Natural killer cell (primary cell): ENCODE measurements at regions not wholly inside any gene's neighbourhood (a gene's known extent, or its start where the extent isn't known, plus 50 kb on each side); places are given as distances from the start of the nearest gene placed in this dataset.

Experiments used
- ATAC-seq, 3 donors: fragments of 150-1000 bp in 2 of 3; fragments of 200-7000 bp in 1 of 3; cut with Tn5 transposase; 1 replicate in 1 of 3; 2 replicates in 2 of 3; pipeline ENCODE4 v1.10.0; 2021; ENCODE audit warnings: mild to moderate bottlenecking in 2 of 3, moderate library complexity in 2 of 3
- DNase-seq, 2 donors: peaks; one replicate each; pipeline versions ENCODE4 v3.0.0 to v3.0.0-alpha.2; 2013 to 2021; ENCODE audit warnings: mixed read lengths in 1 of 2
- H3K27ac ChIP-seq: one replicate; pipeline ENCODE4 v1.5.1; 2013; ENCODE audit warnings: mild to moderate bottlenecking, low read length
- H3K27me3 ChIP-seq: one replicate; pipeline ENCODE4 v1.6.1; 2013; ENCODE audit warnings: low read length; ENCODE audit not compliant: control insufficient read depth, insufficient read depth
- H3K36me3 ChIP-seq: one replicate; pipeline ENCODE4 v1.6.1; 2013; ENCODE audit warnings: low read length; ENCODE audit not compliant: control insufficient read depth, insufficient read depth
- H3K4me1 ChIP-seq: one replicate; pipeline ENCODE4 v1.6.1; 2013; ENCODE audit warnings: low read length; ENCODE audit not compliant: control insufficient read depth, insufficient read depth
- H3K4me3 ChIP-seq: one replicate; pipeline ENCODE4 v1.5.1; 2013; ENCODE audit warnings: low read length
- H3K9me3 ChIP-seq: one replicate; pipeline ENCODE4 v1.6.1; 2013; ENCODE audit warnings: low read length; ENCODE audit not compliant: control insufficient read depth, insufficient read depth
- H3K27ac Mint-ChIP-seq, 2 donors: one replicate each; pipeline ENCODE4 v1.8.0; 2022; ENCODE audit warnings: mild to moderate bottlenecking in 2 of 2, mixed read lengths in 2 of 2, moderate library complexity in 1 of 2
- H3K27me3 Mint-ChIP-seq, 2 donors: one replicate each; pipeline ENCODE4 v1.8.0; 2022; ENCODE audit warnings: low read depth in 2 of 2, mixed read lengths in 2 of 2
- H3K36me3 Mint-ChIP-seq: one replicate; pipeline ENCODE4 v1.8.0; 2022; ENCODE audit warnings: mixed read lengths
- H3K4me1 Mint-ChIP-seq, 2 donors: one replicate each; pipeline ENCODE4 v1.8.0; 2022; ENCODE audit warnings: mixed read lengths in 2 of 2
- H3K4me3 Mint-ChIP-seq: one replicate; pipeline ENCODE4 v1.8.0; 2022; ENCODE audit warnings: mild to moderate bottlenecking, moderate library complexity, mixed read lengths
- H3K9me3 Mint-ChIP-seq, 2 donors: one replicate each; pipeline ENCODE4 v1.8.0; 2022; ENCODE audit warnings: mixed read lengths in 2 of 2
- intact Hi-C: fragments of 100-400 bp; cut with micrococcal nuclease; formaldehyde crosslinking; loops from one replicate; pipeline ENCODE4 v1.14.2; 2022
- TF ChIP-seq, protein P1 (sequence below): fragments of 200-600 bp; IDR thresholded peaks from one replicate; pipeline ENCODE4 v1.8.0; 2022; ENCODE audit warnings: antibody characterized with exemption

DNA sequence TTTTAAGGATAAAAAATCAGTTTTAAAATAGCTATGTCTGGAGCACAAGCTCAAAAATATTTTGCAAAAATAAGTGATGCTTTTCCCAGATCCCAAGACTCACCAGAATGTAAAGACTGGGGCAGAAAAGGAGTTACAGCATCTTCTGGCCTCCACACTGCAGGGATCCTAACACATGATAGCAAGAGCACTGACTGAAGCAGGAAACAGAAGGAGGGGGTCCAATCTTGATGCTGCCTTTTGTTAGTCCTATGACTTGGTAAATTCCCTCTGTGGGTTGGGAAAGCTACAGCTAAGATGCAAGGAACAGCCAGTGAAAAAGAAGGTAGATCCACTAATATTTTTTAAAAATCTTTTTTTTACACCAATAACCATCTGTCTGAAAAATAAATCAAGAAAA is 54.2 kb upstream of the TNR start:
- Mint-ChIP-seq H3K27ac (no peak overlapping the region), H3K4me1 (no peaks in the 10 kb centered on the region), H3K27me3 (peaks cover 14 to 17% of the 10 kb centered on the region in 2 donors), H3K36me3 (no peaks in the 10 kb centered on the region), H3K9me3 (no peaks in the 10 kb centered on the region), H3K4me3 (no peak overlapping the region)
- Histone ChIP-seq H3K27ac (no peak overlapping the region), H3K4me3 (no peak overlapping the region), H3K36me3 (no peaks in the 10 kb centered on the region), H3K4me1 (no peaks in the 10 kb centered on the region), H3K9me3 (no peaks in the 10 kb centered on the region), H3K27me3 (no peaks in the 10 kb centered on the region)
- intact Hi-C loops, result no loop called here
- TF ChIP-seq, protein P1, sequence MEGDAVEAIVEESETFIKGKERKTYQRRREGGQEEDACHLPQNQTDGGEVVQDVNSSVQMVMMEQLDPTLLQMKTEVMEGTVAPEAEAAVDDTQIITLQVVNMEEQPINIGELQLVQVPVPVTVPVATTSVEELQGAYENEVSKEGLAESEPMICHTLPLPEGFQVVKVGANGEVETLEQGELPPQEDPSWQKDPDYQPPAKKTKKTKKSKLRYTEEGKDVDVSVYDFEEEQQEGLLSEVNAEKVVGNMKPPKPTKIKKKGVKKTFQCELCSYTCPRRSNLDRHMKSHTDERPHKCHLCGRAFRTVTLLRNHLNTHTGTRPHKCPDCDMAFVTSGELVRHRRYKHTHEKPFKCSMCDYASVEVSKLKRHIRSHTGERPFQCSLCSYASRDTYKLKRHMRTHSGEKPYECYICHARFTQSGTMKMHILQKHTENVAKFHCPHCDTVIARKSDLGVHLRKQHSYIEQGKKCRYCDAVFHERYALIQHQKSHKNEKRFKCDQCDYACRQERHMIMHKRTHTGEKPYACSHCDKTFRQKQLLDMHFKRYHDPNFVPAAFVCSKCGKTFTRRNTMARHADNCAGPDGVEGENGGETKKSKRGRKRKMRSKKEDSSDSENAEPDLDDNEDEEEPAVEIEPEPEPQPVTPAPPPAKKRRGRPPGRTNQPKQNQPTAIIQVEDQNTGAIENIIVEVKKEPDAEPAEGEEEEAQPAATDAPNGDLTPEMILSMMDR, result no peak
- ATAC-seq (no peak), DNase-seq (no peak)

DNA sequence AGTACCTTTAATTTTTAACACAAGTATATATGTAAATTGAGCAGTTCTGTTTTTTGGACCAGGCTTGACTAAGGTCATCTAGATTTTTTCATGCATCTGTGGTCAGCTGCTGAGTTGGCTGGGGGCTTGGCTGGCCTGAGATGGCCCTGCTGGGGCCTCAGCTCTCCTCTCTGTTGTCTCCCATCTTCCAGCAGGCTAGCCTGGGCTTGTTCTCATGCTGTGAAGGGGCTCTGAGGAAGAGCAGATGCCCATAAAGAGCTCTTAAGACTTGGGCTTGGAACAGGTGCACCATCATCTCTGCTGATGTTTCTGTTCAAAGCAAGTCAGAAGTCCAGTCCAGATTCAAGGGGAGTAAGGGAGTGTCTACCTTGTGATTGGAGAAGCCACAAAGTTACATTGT is 51.2 kb upstream of the TNR start:
- H3K4me3 ChIP-seq, result no peak overlapping the region
- Mint-ChIP-seq H3K4me3 (no peak overlapping the region), H3K9me3 (no peaks in the 10 kb centered on the region), H3K4me1 (no peaks in the 10 kb centered on the region), H3K27me3 (peaks cover 18 to 28% of the 10 kb centered on the region in 2 donors), H3K27ac (no peak overlapping the region), H3K36me3 (no peaks in the 10 kb centered on the region)
- DNase-seq, result no peak
- no peak for ATAC-seq
- TF ChIP-seq, protein P1, result no peak
- no peaks in the 10 kb centered on the region for H3K9me3 ChIP-seq
- H3K36me3 ChIP-seq, result no peaks in the 10 kb centered on the region
- intact Hi-C loops, result no loop called here
- no peaks in the 10 kb centered on the region for H3K27me3 ChIP-seq
- H3K27ac ChIP-seq, result no peak overlapping the region
- H3K4me1 ChIP-seq, result no peaks in the 10 kb centered on the region

- no peak for ATAC-seq
- Histone ChIP-seq H3K4me3 (no peak overlapping the region), H3K27ac (no peak overlapping the region), H3K36me3 (no peaks in the 10 kb centered on the region), H3K27me3 (no peaks in the 10 kb centered on the region), H3K9me3 (no peaks in the 10 kb centered on the region), H3K4me1 (no peaks in the 10 kb centered on the region)
- Mint-ChIP-seq H3K4me1 (no peaks in the 10 kb centered on the region), H3K27me3 (peaks cover 22 to 35% of the 10 kb centered on the region in 2 donors), H3K36me3 (no peaks in the 10 kb centered on the region), H3K4me3 (no peak overlapping the region), H3K27ac (no peak overlapping the region), H3K9me3 (no peaks in the 10 kb centered on the region)
- TF ChIP-seq, protein P1, result no peak
- intact Hi-C loops, result no loop called here
- no peak for DNase-seq
Measured at GRCh38 chr1:175793617-175794016, 50.2 kb upstream of the TNR start.
